ENCODE measurements at regions not wholly inside any gene's neighbourhood (a gene's known extent, or its start where the extent isn't known, plus 50 kb on each side); places are given as distances from the start of the nearest gene placed in this dataset.
A peak's percentile ranks its signal among the peaks of the same experiment; 100 is the strongest.

GRCh38 chr5:79853676-79854418 lies 137.2 kb downstream of the MTX3 start:
- H3K4me1 ChIP-seq (ENCODE audit: control insufficient read depth in 1 of 2, insufficient read depth in 2 of 2, low read length in 2 of 2), result peaks cover 4 to 11% of the 10 kb centered on the region in 2 experiments; a peak in 3 of 4 replicates
- ChIA-PET CTCF (interaction anchor here (0.7 to 1.5 kb wide), 5 partner anchors 12 to 829 kb away, joined by 3 to 6 read pairs (median 3); no protein-coding TSS in a partner anchor), RAD21 (ENCODE audit: low non-redundant PET in 1 of 2, low total read pairs in 2 of 2, uncharacterized antibody in 2 of 2, unreplicated experiment in 2 of 2) (no interaction called here), POLR2A (interaction anchor here (1.1 kb wide), 1 partner anchor 79 kb away, joined by 3 read pairs; no protein-coding TSS in a partner anchor)
- no peaks in the 10 kb centered on the region for H3K9me2 ChIP-seq (ENCODE audit: insufficient read depth)
- no peaks in the 10 kb centered on the region for H4K20me1 ChIP-seq (ENCODE audit: insufficient read depth)
- ATAC-seq (peak; percentile 94), DNase-seq (ENCODE audit: low read depth, low spot score) (peak; percentile 48)
- no TSS peak for BruUV-seq (replicated peaks)
- H3K27ac ChIP-seq (ENCODE audit: low read depth, low read length), result no peak overlapping the region
- intact Hi-C loops (cut with micrococcal nuclease), result loop anchor here (10.0 kb wide), 2 partner anchors 719 to 959 kb away; no protein-coding TSS in a partner anchor
- H2AFZ ChIP-seq (ENCODE audit: low read depth, low read length, poor library complexity, severe bottlenecking), result peak overlapping the region; percentile 53
- H3K9me3 ChIP-seq (ENCODE audit: control insufficient read depth in 1 of 2, insufficient read depth in 1 of 2, low read depth in 1 of 2, low read length in 2 of 2), result no peaks in the 10 kb centered on the region
- H3K27me3 ChIP-seq (ENCODE audit: insufficient read depth, low read length), result no peaks in the 10 kb centered on the region
- no peaks in the 10 kb centered on the region for H3K79me2 ChIP-seq (ENCODE audit: insufficient read depth, low read length)
- no peak overlapping the region for H3K4me3 ChIP-seq (replicated peaks in 1 of 2; ENCODE audit: low read depth in 1 of 2, low read length in 2 of 2)
- no peaks in the 10 kb centered on the region for H3K36me3 ChIP-seq (ENCODE audit: control insufficient read depth in 1 of 2, insufficient read depth in 2 of 2, low read length in 2 of 2)
- H3K9ac ChIP-seq (ENCODE audit: low read length), result no peak overlapping the region
- H3K4me2 ChIP-seq (ENCODE audit: low read length), result peak overlapping the region; percentile 42
- TF ChIP-seq MAX (IDR thresholded peaks at IDR 0.05) (peak; percentile 72), ZNF274 (IDR thresholded peaks at IDR 0.05; ENCODE audit: low read depth, low read length) (no peak), SRF (IDR thresholded peaks at IDR 0.05; ENCODE audit: low read depth) (no peak), ZFX (IDR thresholded peaks at IDR 0.05) (no peak), CTCF (IDR thresholded peaks at IDR 0.05 in 2 of 3, conservative IDR thresholded peaks at IDR 0.05 in 1 of 3; ENCODE audit: borderline replicate concordance in 1 of 3, insufficient read depth in 1 of 3, low read depth in 2 of 3, low read length in 2 of 3) (peak; percentile 30 to 44 (median 32); a peak in 4 of 6 replicates), TCF7L2 (IDR thresholded peaks at IDR 0.05; ENCODE audit: borderline replicate concordance, extremely low read depth, insufficient read depth, insufficient read length) (no peak), POLR2AphosphoS5 (IDR thresholded peaks at IDR 0.05; ENCODE audit: low read depth, low read length) (no peak), SIN3A (IDR thresholded peaks at IDR 0.05; ENCODE audit: low read depth) (no peak), JUND (IDR thresholded peaks at IDR 0.05) (peak; percentile 67), EGR1 (IDR thresholded peaks at IDR 0.05; ENCODE audit: low read depth) (no peak), EZH2phosphoT487 (IDR thresholded peaks at IDR 0.05; ENCODE audit: borderline replicate concordance) (no peak), ELF1 (IDR thresholded peaks at IDR 0.05; ENCODE audit: borderline replicate concordance, low read depth) (no peak), CEBPB (IDR thresholded peaks at IDR 0.05; ENCODE audit: low read depth) (no peak), ZBTB33 (IDR thresholded peaks at IDR 0.05; ENCODE audit: extremely low read depth, insufficient replicate concordance, low read length) (no peak), ATF3 (IDR thresholded peaks at IDR 0.05) (no peak), FOSL1 (IDR thresholded peaks at IDR 0.05; ENCODE audit: low read depth) (peak; percentile 82), POLR2A (IDR thresholded peaks at IDR 0.05; ENCODE audit: borderline replicate concordance, extremely low read depth, insufficient read depth, insufficient read length) (no peak), CBX3 (IDR thresholded peaks at IDR 0.05; ENCODE audit: low read depth) (no peak), SP1 (IDR thresholded peaks at IDR 0.05; ENCODE audit: low read depth) (peak; percentile 42; the same call in 1 of the 2 replicates), RAD21 (IDR thresholded peaks at IDR 0.05; ENCODE audit: low read depth) (0 out of 2 replicates have a peak, but pooled peaks have one; percentile 44), EZH2 (IDR thresholded peaks at IDR 0.05) (no peak), YY1 (IDR thresholded peaks at IDR 0.05; ENCODE audit: extremely low read depth, insufficient replicate concordance, low read depth, low read length) (no peak)
